Peyer's patch (tissue), 4 donors: ENCODE measurements at regions not wholly inside any gene's neighbourhood (a gene's known extent, or its start where the extent isn't known, plus 50 kb on each side); places are given as distances from the start of the nearest gene placed in this dataset.

Experiments used
- CTCF ChIP-seq, 6 experiments: fragments of 450-650 bp in 4 of 6; fragments of 200-600 bp in 2 of 6; sonication (generic) in 1 of 6; IDR thresholded peaks; one replicate each; pipeline ENCODE4 v1.5.1; 2017 to 2019; ENCODE audit warnings: antibody characterized with exemption in 6 of 6, mild to moderate bottlenecking in 3 of 6, moderate library complexity in 1 of 6
- POLR2A ChIP-seq, 2 donors: fragments of 450-650 bp; IDR thresholded peaks; one replicate each; pipeline ENCODE4 v1.5.1; 2017; ENCODE audit warnings: antibody characterized with exemption in 2 of 2, mild to moderate bottlenecking in 2 of 2, moderate library complexity in 2 of 2

- no peak for TF ChIP-seq CTCF (IDR thresholded peaks at IDR 0.05)
- no peak for TF ChIP-seq POLR2A (IDR thresholded peaks at IDR 0.05)
Measured at GRCh38 chr6:65984089-65984488, 277.1 kb upstream of the EYS start.
